IPS-18a (cell line): ENCODE measurements at regions not wholly inside any gene's neighbourhood (a gene's known extent, or its start where the extent isn't known, plus 50 kb on each side); places are given as distances from the start of the nearest gene placed in this dataset.
"Not testable (repeated sequence)": the region's sequence is repeated elsewhere in the genome, so short reads cannot be mapped to it uniquely, and the experiment has no call there.

Source experiments
- H3K27ac ChIP-seq: one replicate; pipeline ENCODE4 v1.5.1; 2013; ENCODE audit warnings: low read length
- H3K27me3 ChIP-seq: one replicate; pipeline ENCODE4 v1.6.1; 2013; ENCODE audit warnings: mild to moderate bottlenecking, low read length; ENCODE audit not compliant: control insufficient read depth, insufficient read depth
- H3K36me3 ChIP-seq: one replicate; pipeline ENCODE4 v1.6.1; 2013; ENCODE audit warnings: low read depth, low read length; ENCODE audit not compliant: control insufficient read depth
- H3K4me1 ChIP-seq: one replicate; pipeline ENCODE4 v1.6.1; 2013; ENCODE audit warnings: low read depth, low read length; ENCODE audit not compliant: control insufficient read depth
- H3K4me3 ChIP-seq: one replicate; pipeline ENCODE4 v1.5.1; 2013; ENCODE audit warnings: low read length
- H3K9ac ChIP-seq: one replicate; pipeline ENCODE4 v1.6.1; 2013; ENCODE audit warnings: mild to moderate bottlenecking, low read length, moderate library complexity
- H3K9me3 ChIP-seq: one replicate; pipeline ENCODE4 v1.6.1; 2013; ENCODE audit warnings: low read depth, low read length; ENCODE audit not compliant: control insufficient read depth

GRCh38 chr6:85071845-85072244, 307.4 kb upstream of the TBX18 start:
- not testable (repeated sequence) for H3K4me3 ChIP-seq, H3K9me3 ChIP-seq, H3K27me3 ChIP-seq, H3K9ac ChIP-seq, H3K27ac ChIP-seq, H3K36me3 ChIP-seq, H3K4me1 ChIP-seq

- H3K4me3 ChIP-seq, result no peak overlapping the region
- no peaks in the 10 kb centered on the region for H3K9me3 ChIP-seq
- no peaks in the 10 kb centered on the region for H3K36me3 ChIP-seq
- no peak overlapping the region for H3K27ac ChIP-seq
- H3K4me1 ChIP-seq, result no peaks in the 10 kb centered on the region
- no peaks in the 10 kb centered on the region for H3K27me3 ChIP-seq
- no peak overlapping the region for H3K9ac ChIP-seq
These were observed 305.2 kb upstream of the TBX18 start for GRCh38 chr6:85069577-85069976.

- Histone ChIP-seq H3K27me3 (no peaks in the 10 kb centered on the region), H3K4me3 (no peak overlapping the region), H3K36me3 (no peaks in the 10 kb centered on the region), H3K4me1 (no peaks in the 10 kb centered on the region), H3K27ac (no peak overlapping the region), H3K9ac (no peak overlapping the region), H3K9me3 (no peaks in the 10 kb centered on the region)
These were observed 303.8 kb upstream of the TBX18 start for GRCh38 chr6:85068221-85068620.

- no peaks in the 10 kb centered on the region for H3K9me3 ChIP-seq
- H3K27me3 ChIP-seq, result no peaks in the 10 kb centered on the region
- H3K36me3 ChIP-seq, result no peaks in the 10 kb centered on the region
- no peak overlapping the region for H3K27ac ChIP-seq
- no peak overlapping the region for H3K9ac ChIP-seq
- no peaks in the 10 kb centered on the region for H3K4me1 ChIP-seq
- H3K4me3 ChIP-seq, result no peak overlapping the region
These were observed 301.9 kb upstream of the TBX18 start for GRCh38 chr6:85066266-85066665.

GRCh38 chr6:85065831-85066230, 301.4 kb upstream of the TBX18 start:
- Histone ChIP-seq H3K4me1 (no peaks in the 10 kb centered on the region), H3K27ac (no peak overlapping the region), H3K27me3 (no peaks in the 10 kb centered on the region), H3K9ac (no peak overlapping the region), H3K9me3 (no peaks in the 10 kb centered on the region), H3K4me3 (no peak overlapping the region), H3K36me3 (no peaks in the 10 kb centered on the region)

- Histone ChIP-seq H3K4me1 (no peaks in the 10 kb centered on the region), H3K9me3 (no peaks in the 10 kb centered on the region), H3K9ac (no peak overlapping the region), H3K4me3 (no peak overlapping the region), H3K27me3 (no peaks in the 10 kb centered on the region), H3K27ac (no peak overlapping the region), H3K36me3 (no peaks in the 10 kb centered on the region)
These were observed 299.2 kb upstream of the TBX18 start for GRCh38 chr6:85063611-85064010.

GRCh38 chr6:85062884-85063283, 298.5 kb upstream of the TBX18 start:
- Histone ChIP-seq H3K27me3 (no peaks in the 10 kb centered on the region), H3K36me3 (no peaks in the 10 kb centered on the region), H3K4me3 (no peak overlapping the region), H3K9ac (no peak overlapping the region), H3K9me3 (no peaks in the 10 kb centered on the region), H3K4me1 (no peaks in the 10 kb centered on the region), H3K27ac (no peak overlapping the region)

- no peak overlapping the region for H3K9ac ChIP-seq
- H3K27ac ChIP-seq, result no peak overlapping the region
- no peaks in the 10 kb centered on the region for H3K27me3 ChIP-seq
- no peaks in the 10 kb centered on the region for H3K4me1 ChIP-seq
- H3K9me3 ChIP-seq, result no peaks in the 10 kb centered on the region
- no peaks in the 10 kb centered on the region for H3K36me3 ChIP-seq
- H3K4me3 ChIP-seq, result no peak overlapping the region
These were observed 294.4 kb upstream of the TBX18 start for GRCh38 chr6:85058806-85059205.

GRCh38 chr6:85050149-85050548, 285.8 kb upstream of the TBX18 start:
- Histone ChIP-seq H3K4me1 (no peaks in the 10 kb centered on the region), H3K27me3 (no peaks in the 10 kb centered on the region), H3K4me3 (no peak overlapping the region), H3K36me3 (no peaks in the 10 kb centered on the region), H3K27ac (no peak overlapping the region), H3K9me3 (no peaks in the 10 kb centered on the region), H3K9ac (no peak overlapping the region)

GRCh38 chr6:85049282-85049681, 284.9 kb upstream of the TBX18 start:
- Histone ChIP-seq H3K27ac (no peak overlapping the region), H3K4me1 (no peaks in the 10 kb centered on the region)

GRCh38 chr6:85047818-85048217, 283.4 kb upstream of the TBX18 start:
- H3K4me1 ChIP-seq, result no peaks in the 10 kb centered on the region
- H3K27me3 ChIP-seq, result no peaks in the 10 kb centered on the region
- H3K27ac ChIP-seq, result no peak overlapping the region
- H3K36me3 ChIP-seq, result no peaks in the 10 kb centered on the region
- H3K9me3 ChIP-seq, result no peaks in the 10 kb centered on the region
- H3K4me3 ChIP-seq, result no peak overlapping the region
- H3K9ac ChIP-seq, result no peak overlapping the region

More at GRCh38 chr6:85049282-85049681, 284.9 kb upstream of the TBX18 start:
- no peak overlapping the region for H3K4me3 ChIP-seq
- H3K9me3 ChIP-seq, result no peaks in the 10 kb centered on the region
- H3K9ac ChIP-seq, result no peak overlapping the region
- H3K36me3 ChIP-seq, result no peaks in the 10 kb centered on the region
- H3K27me3 ChIP-seq, result no peaks in the 10 kb centered on the region

- not testable (repeated sequence) for H3K27me3 ChIP-seq
These were observed 281.4 kb upstream of the TBX18 start for GRCh38 chr6:85045767-85046166.

More at GRCh38 chr6:85045767-85046166, 281.4 kb upstream of the TBX18 start:
- H3K27ac ChIP-seq, H3K4me1 ChIP-seq, H3K9me3 ChIP-seq, H3K36me3 ChIP-seq, H3K9ac ChIP-seq, H3K4me3 ChIP-seq: not testable (repeated sequence)
